Mammary epithelial cell (primary cell): ENCODE measurements at regions not wholly inside any gene's neighbourhood (a gene's known extent, or its start where the extent isn't known, plus 50 kb on each side); places are given as distances from the start of the nearest gene placed in this dataset.

ENCODE experiments used
- EZH2 ChIP-seq: IDR thresholded peaks from 2 replicates; pipeline ENCODE4 v1.6.1; 2012; ENCODE audit warnings: low read length, inconsistent platforms, borderline replicate concordance
- TF ChIP-seq, protein P1 (sequence below), 2 donors: IDR thresholded peaks in 1 of 2; conservative IDR thresholded peaks in 1 of 2; 2 replicates each; pipeline ENCODE4 v1.5.1; 2011 to 2012; ENCODE audit warnings: inconsistent platforms in 2 of 2, low read length in 2 of 2, mild to moderate bottlenecking in 2 of 2, control low read depth in 1 of 2, low read depth in 1 of 2; ENCODE audit not compliant: insufficient read depth in 1 of 2; ENCODE audit errors: extremely low read depth in 1 of 2

DNA sequence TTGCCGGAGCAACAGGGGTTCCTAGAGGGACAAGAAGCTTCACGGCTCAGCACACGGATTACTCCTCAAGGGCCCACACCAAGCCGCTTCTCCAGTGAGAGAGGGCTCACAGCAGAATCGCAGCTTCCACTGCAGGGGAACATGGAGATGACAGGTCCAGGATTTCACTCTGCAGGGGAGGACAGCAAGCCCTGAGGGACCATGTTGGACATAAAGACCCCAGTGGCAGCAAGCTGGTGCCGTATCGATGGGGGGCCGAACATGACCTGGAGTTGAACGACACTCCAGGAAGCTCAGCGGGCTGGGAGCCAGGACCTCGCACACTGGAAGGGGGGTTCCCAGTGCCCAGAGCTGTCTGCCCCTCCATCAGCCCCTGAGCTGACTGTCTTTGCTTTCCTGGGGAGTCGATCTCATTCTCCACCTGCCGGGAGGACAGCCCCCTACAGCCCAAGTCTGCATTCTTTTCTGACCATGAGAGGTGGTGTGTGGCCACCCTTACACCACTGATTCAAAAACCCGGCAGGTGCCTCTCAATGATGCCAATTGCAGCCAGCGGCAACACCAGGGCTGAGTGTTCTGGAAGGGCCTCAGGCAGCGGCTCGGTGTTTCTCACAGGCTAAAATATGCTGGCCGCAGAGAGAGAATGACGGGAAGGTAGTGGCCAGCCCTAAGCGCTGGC is 194.5 kb upstream of the CDH4 start:
- TF ChIP-seq, protein P1, sequence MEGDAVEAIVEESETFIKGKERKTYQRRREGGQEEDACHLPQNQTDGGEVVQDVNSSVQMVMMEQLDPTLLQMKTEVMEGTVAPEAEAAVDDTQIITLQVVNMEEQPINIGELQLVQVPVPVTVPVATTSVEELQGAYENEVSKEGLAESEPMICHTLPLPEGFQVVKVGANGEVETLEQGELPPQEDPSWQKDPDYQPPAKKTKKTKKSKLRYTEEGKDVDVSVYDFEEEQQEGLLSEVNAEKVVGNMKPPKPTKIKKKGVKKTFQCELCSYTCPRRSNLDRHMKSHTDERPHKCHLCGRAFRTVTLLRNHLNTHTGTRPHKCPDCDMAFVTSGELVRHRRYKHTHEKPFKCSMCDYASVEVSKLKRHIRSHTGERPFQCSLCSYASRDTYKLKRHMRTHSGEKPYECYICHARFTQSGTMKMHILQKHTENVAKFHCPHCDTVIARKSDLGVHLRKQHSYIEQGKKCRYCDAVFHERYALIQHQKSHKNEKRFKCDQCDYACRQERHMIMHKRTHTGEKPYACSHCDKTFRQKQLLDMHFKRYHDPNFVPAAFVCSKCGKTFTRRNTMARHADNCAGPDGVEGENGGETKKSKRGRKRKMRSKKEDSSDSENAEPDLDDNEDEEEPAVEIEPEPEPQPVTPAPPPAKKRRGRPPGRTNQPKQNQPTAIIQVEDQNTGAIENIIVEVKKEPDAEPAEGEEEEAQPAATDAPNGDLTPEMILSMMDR (conservative IDR thresholded peaks at IDR 0.05 in 1 of 2, IDR thresholded peaks at IDR 0.05 in 1 of 2; ENCODE audit: extremely low read depth in 1 of 2, insufficient read depth in 1 of 2, low read depth in 1 of 2, low read length in 2 of 2) = no peak
- no peak for TF ChIP-seq EZH2
